ENCODE measurements at regions not wholly inside any gene's neighbourhood (a gene's known extent, or its start where the extent isn't known, plus 50 kb on each side); places are given as distances from the start of the nearest gene placed in this dataset.

GRCh38 chr2:133986081-133986837 is 267.6 kb upstream of the MGAT5 start:
- CTCF ChIA-PET, result interaction anchor here (0.6 kb wide), 2 partner anchors 12 to 60 kb away, joined by 3 to 4 read pairs; no protein-coding TSS in a partner anchor

GRCh38 chr2:133986881-133987795 is 266.7 kb upstream of the MGAT5 start:
- Mint-ChIP-seq H3K36me3 (ENCODE audit: insufficient read depth, unreplicated experiment) (peaks cover 6% of the 10 kb centered on the region), H3K27ac (ENCODE audit: low read depth, unreplicated experiment) (no peak overlapping the region), H3K9me3 (ENCODE audit: unreplicated experiment) (peaks cover 7% of the 10 kb centered on the region), H3K27me3 (ENCODE audit: insufficient read depth, unreplicated experiment) (no peaks in the 10 kb centered on the region), H3K4me1 (ENCODE audit: insufficient read depth, unreplicated experiment) (peaks cover 14% of the 10 kb centered on the region), H3K4me3 (ENCODE audit: unreplicated experiment) (no peak overlapping the region)
- DNase-seq (ENCODE audit: unreplicated experiment), result no peak
- TF ChIP-seq CTCF (IDR thresholded peaks at IDR 0.05; ENCODE audit: unreplicated experiment), result no peak
- ChIA-PET POLR2A (no interaction called here), CTCF (no interaction called here)
- no TSS peak for BruUV-seq (replicated peaks)
- intact Hi-C loops (cut with micrococcal nuclease), result no loop called here

More at GRCh38 chr2:133986081-133986837, 267.6 kb upstream of the MGAT5 start:
- peaks cover 6% of the 10 kb centered on the region for H3K36me3 Mint-ChIP-seq (ENCODE audit: insufficient read depth, unreplicated experiment)
- POLR2A ChIA-PET, result no interaction called here
- no peak for TF ChIP-seq CTCF (IDR thresholded peaks at IDR 0.05; ENCODE audit: unreplicated experiment)
- DNase-seq (ENCODE audit: unreplicated experiment), result peak; percentile 42
- no peak overlapping the region for H3K27ac Mint-ChIP-seq (ENCODE audit: low read depth, unreplicated experiment)
- H3K27me3 Mint-ChIP-seq (ENCODE audit: insufficient read depth, unreplicated experiment), result no peaks in the 10 kb centered on the region
- no TSS peak for BruUV-seq (replicated peaks)
- intact Hi-C loops (cut with micrococcal nuclease), result no loop called here
- no peak overlapping the region for H3K4me3 Mint-ChIP-seq (ENCODE audit: unreplicated experiment)
- H3K9me3 Mint-ChIP-seq (ENCODE audit: unreplicated experiment), result peaks cover 8% of the 10 kb centered on the region
- H3K4me1 Mint-ChIP-seq (ENCODE audit: insufficient read depth, unreplicated experiment), result peaks cover 14% of the 10 kb centered on the region

- intact Hi-C loops (cut with micrococcal nuclease), result no loop called here
- no TSS peak for BruUV-seq (replicated peaks)
These were observed 265.5 kb upstream of the MGAT5 start for GRCh38 chr2:133988316-133988891.

More at GRCh38 chr2:133988316-133988891, 265.5 kb upstream of the MGAT5 start:
- Mint-ChIP-seq H3K4me1 (ENCODE audit: insufficient read depth, unreplicated experiment) (peaks cover 14% of the 10 kb centered on the region), H3K27ac (ENCODE audit: low read depth, unreplicated experiment) (no peak overlapping the region), H3K9me3 (ENCODE audit: unreplicated experiment) (no peaks in the 10 kb centered on the region), H3K27me3 (ENCODE audit: insufficient read depth, unreplicated experiment) (no peaks in the 10 kb centered on the region), H3K36me3 (ENCODE audit: insufficient read depth, unreplicated experiment) (peaks cover 6% of the 10 kb centered on the region), H3K4me3 (ENCODE audit: unreplicated experiment) (no peak overlapping the region)
- CTCF ChIA-PET, result interaction anchor here (0.8 kb wide), 1 partner anchor 101 kb away, joined by 5 read pairs; no protein-coding TSS in a partner anchor
- DNase-seq (ENCODE audit: unreplicated experiment), result no peak
- POLR2A ChIA-PET, result no interaction called here
- TF ChIP-seq CTCF (IDR thresholded peaks at IDR 0.05; ENCODE audit: unreplicated experiment), result no peak
